ENCODE measurements at regions not wholly inside any gene's neighbourhood (a gene's known extent, or its start where the extent isn't known, plus 50 kb on each side); places are given as distances from the start of the nearest gene placed in this dataset.

GRCh38 chr6:85112540-85112939 is 337.3 kb upstream of the NT5E start:
- no peak for TF ChIP-seq CTCF (IDR thresholded peaks at IDR 0.05; ENCODE audit: low read length, missing control alignments)
- no peak for DNase-seq (ENCODE audit: low read depth)
- no peak overlapping the region for H3K4me3 ChIP-seq (replicated peaks; ENCODE audit: low read depth, low read length)

DNA sequence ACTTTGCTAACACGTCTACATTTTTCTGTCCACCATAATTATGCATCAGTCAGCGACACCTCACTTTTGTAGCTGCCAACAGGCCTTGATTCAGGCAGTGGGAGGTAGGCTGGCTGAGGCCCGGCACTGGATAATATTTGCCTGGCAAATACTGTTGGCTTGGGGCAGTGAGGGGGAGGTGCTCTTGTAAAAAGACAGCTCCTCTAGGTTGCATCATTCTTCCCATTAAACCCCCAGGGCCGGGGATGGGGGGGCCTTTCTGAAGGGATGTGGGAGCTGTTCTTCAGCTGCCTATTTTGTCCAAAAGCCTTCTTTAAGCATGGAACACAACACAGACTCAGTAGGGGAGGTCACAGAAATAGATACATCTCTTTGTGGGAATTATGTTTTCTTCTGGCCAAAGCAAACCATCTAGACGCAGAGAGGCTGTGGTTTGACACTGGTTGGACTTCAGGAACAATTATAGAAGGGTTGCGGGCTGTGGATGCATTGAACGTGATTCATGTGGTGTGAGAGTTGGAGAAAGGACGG is 338.3 kb upstream of the NT5E start:
- TF ChIP-seq CTCF (IDR thresholded peaks at IDR 0.05; ENCODE audit: low read length, missing control alignments), result no peak
- peak; percentile 83 for DNase-seq (ENCODE audit: low read depth)

GRCh38 chr6:85110943-85111342 is 338.9 kb upstream of the NT5E start:
- no peak overlapping the region for H3K4me3 ChIP-seq (replicated peaks; ENCODE audit: low read depth, low read length)
- DNase-seq (ENCODE audit: low read depth), result no peak
- no peak for TF ChIP-seq CTCF (IDR thresholded peaks at IDR 0.05; ENCODE audit: low read length, missing control alignments)

More for the DNA sequence above, 338.3 kb upstream of the NT5E start:
- no peak overlapping the region for H3K4me3 ChIP-seq (replicated peaks; ENCODE audit: low read depth, low read length)

DNA sequence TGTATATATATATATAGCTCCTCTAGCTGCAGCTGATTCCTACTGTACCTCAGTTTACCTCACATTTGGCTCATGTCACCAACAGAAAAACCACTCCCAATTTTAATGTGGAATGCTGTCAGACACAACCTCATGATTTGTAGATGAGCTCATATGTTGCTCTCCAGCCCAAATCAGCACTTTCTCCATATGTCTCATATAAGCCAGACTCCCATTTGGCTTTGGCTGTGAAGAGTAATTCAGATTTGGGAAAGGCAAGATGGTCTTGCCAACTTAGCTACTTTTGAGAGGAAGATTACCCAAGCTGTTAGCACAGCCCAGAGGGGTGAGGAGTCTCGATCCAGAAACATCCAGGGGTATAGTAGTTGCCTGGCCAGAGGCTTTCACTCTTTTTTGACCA is 342.2 kb upstream of the NT5E start:
- H3K4me3 ChIP-seq (replicated peaks; ENCODE audit: low read depth, low read length), result no peak overlapping the region
- TF ChIP-seq CTCF (IDR thresholded peaks at IDR 0.05; ENCODE audit: low read length, missing control alignments), result no peak
- no peak for DNase-seq (ENCODE audit: low read depth)

DNA sequence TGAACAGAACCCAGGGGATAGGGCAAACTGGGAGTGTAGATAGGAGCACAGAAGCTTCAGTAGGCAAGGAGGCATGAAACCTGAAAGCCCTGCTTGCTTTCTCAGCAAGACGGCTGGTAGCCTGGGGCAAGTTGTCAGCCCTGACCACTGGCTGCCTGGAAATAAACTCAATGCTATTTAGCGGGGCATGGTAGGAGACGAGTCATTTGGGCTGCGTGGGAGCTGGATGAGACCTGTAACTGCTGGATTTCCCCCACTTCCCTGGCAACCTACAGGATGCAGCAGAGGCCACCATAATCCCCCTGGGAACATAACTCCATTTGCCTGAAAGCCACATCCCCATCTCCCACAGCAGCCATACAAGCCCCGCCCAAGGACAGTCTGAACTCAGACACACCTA is 332.6 kb upstream of the TBX18 start:
- no peak for TF ChIP-seq CTCF (IDR thresholded peaks at IDR 0.05; ENCODE audit: low read length, missing control alignments)
- no peak for DNase-seq (ENCODE audit: low read depth)
- H3K4me3 ChIP-seq (replicated peaks; ENCODE audit: low read depth, low read length), result no peak overlapping the region

- H3K4me3 ChIP-seq (replicated peaks; ENCODE audit: low read depth, low read length), result no peak overlapping the region
- TF ChIP-seq CTCF (IDR thresholded peaks at IDR 0.05; ENCODE audit: low read length, missing control alignments), result no peak
- no peak for DNase-seq (ENCODE audit: low read depth)
Measured at GRCh38 chr6:85092226-85092625, 327.8 kb upstream of the TBX18 start.

DNA sequence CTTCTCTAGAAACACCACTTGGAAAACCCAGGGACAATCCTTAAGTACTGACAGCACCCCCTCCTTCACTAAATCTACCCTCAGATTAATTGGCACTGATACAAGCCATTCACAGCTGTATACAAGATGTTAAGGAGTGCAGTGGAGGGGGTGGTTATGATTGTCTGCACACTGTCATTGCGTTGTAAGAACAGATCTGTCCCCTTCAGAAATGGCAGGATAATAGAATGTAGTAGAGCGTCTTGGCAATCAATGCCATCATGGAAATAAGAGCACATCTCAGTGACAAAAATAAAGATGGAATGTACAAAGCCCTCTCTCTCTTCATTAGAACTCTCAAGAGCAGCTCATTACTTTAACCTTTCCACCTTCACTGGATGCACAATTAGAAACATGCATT is 324.9 kb upstream of the TBX18 start:
- no peak overlapping the region for H3K4me3 ChIP-seq (replicated peaks; ENCODE audit: low read depth, low read length)
- no peak for TF ChIP-seq CTCF (IDR thresholded peaks at IDR 0.05; ENCODE audit: low read length, missing control alignments)
- DNase-seq (ENCODE audit: low read depth), result no peak

Data from fibroblast of pulmonary artery (primary cell).